ENCODE measurements at regions not wholly inside any gene's neighbourhood (a gene's known extent, or its start where the extent isn't known, plus 50 kb on each side); places are given as distances from the start of the nearest gene placed in this dataset.

DNA sequence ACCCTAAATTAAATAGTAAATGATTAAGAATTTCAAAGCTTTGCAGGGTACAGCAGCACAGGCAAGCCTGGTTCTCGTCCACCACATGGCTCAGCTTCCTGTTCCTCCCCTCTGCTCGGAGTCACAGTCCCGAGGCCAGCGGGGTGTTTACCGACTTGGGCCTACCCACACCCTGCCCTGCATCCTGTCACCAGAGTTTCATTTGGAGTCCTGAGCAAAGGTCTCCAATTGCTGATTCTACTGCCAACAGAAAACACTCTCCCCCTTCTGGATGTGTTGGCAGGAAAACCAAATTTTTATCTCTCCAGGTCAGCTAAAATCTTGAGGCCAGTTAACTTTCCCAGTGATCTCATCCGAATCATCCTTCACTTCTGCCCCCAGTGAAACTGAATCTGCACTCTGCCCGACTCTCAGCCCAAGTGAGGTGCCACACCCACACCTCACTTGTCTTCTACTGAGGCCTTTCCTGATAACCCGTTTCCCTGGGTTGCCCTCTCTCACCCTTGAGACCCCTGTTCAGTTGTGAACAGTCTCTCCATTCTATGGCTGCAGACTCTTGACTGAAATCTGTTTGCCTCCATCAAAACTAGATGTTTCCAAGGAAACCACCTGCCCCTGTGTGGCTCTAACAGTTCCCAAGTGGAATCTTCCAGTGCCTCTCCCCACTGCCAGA lies 71.2 kb downstream of the VCPKMT start:
- TF ChIP-seq, protein P1, sequence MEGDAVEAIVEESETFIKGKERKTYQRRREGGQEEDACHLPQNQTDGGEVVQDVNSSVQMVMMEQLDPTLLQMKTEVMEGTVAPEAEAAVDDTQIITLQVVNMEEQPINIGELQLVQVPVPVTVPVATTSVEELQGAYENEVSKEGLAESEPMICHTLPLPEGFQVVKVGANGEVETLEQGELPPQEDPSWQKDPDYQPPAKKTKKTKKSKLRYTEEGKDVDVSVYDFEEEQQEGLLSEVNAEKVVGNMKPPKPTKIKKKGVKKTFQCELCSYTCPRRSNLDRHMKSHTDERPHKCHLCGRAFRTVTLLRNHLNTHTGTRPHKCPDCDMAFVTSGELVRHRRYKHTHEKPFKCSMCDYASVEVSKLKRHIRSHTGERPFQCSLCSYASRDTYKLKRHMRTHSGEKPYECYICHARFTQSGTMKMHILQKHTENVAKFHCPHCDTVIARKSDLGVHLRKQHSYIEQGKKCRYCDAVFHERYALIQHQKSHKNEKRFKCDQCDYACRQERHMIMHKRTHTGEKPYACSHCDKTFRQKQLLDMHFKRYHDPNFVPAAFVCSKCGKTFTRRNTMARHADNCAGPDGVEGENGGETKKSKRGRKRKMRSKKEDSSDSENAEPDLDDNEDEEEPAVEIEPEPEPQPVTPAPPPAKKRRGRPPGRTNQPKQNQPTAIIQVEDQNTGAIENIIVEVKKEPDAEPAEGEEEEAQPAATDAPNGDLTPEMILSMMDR (IDR thresholded peaks at IDR 0.05; ENCODE audit: poor library complexity), result no peak
- no peak for TF ChIP-seq EZH2 (IDR thresholded peaks at IDR 0.05; ENCODE audit: borderline replicate concordance)
- TF ChIP-seq EZH2phosphoT487 (IDR thresholded peaks at IDR 0.05; ENCODE audit: low read depth, severe bottlenecking, unreplicated experiment), result no peak
